Breast epithelium (tissue), 4 donors: ENCODE measurements at regions not wholly inside any gene's neighbourhood (a gene's known extent, or its start where the extent isn't known, plus 50 kb on each side); places are given as distances from the start of the nearest gene placed in this dataset.
A peak's percentile ranks its signal among the peaks of the same experiment; 100 is the strongest.

Experiments
- DNase-seq, 2 donors: peaks; one replicate each; pipeline ENCODE4 v3.0.0-alpha.2; 2019; ENCODE audit warnings: low spot score in 2 of 2
- H3K27ac ChIP-seq, 2 donors: fragments of 200-600 bp; sonication (generic) in 1 of 2; one replicate each; pipeline ENCODE4 v1.5.1; 2016 to 2019; ENCODE audit warnings: mild to moderate bottlenecking in 1 of 2
- H3K27me3 ChIP-seq, 2 donors: fragments of 200-600 bp; sonication (generic) in 1 of 2; one replicate each; pipeline versions ENCODE4 v1.5.1 to v1.6.0; 2017 to 2019; ENCODE audit warnings: control low read depth in 1 of 2, mild to moderate bottlenecking in 1 of 2
- H3K36me3 ChIP-seq: fragments of 200-600 bp; one replicate; pipeline ENCODE4 v1.5.1; 2019
- H3K4me1 ChIP-seq, 2 donors: fragments of 200-600 bp; sonication (generic); one replicate each; pipeline ENCODE4 v1.5.1; 2016 to 2019; ENCODE audit warnings: control low read depth in 1 of 2
- H3K4me3 ChIP-seq, 3 donors: fragments of 200-600 bp; sonication (generic); 1 replicate in 2 of 3; 2 replicates in 1 of 3; pipeline ENCODE4 v1.5.1; 2016 to 2019; ENCODE audit warnings: mild to moderate bottlenecking in 3 of 3, moderate library complexity in 2 of 3
- H3K9me3 ChIP-seq, 2 donors: fragments of 200-600 bp; sonication (generic) in 1 of 2; one replicate each; pipeline ENCODE4 v1.5.1; 2016 to 2019; ENCODE audit warnings: control low read depth in 1 of 2
- POLR2A ChIP-seq: fragments of 450-650 bp; IDR thresholded peaks from one replicate; pipeline ENCODE4 v1.6.1; 2016; ENCODE audit warnings: antibody characterized with exemption, mild to moderate bottlenecking, moderate library complexity
- POLR2AphosphoS5 ChIP-seq, 3 donors: sonication (generic); formaldehyde crosslinking; IDR thresholded peaks; one replicate each; pipeline ENCODE4 v1.6.1; 2017; ENCODE audit warnings: antibody characterized with exemption in 3 of 3
- intact Hi-C: fragments of 100-400 bp; cut with DNase I; formaldehyde crosslinking; loops from one replicate; pipeline ENCODE4 v1.15.1; 2023; ENCODE audit warnings: low total_unique reads
- TF ChIP-seq, protein P1 (sequence below), 3 donors: fragments of 450-650 bp; IDR thresholded peaks; one replicate each; pipeline ENCODE4 v1.5.1; 2016 to 2017; ENCODE audit warnings: antibody characterized with exemption in 3 of 3, mild to moderate bottlenecking in 3 of 3, moderate library complexity in 3 of 3

GRCh38 chr5:101370181-101370580, 467.1 kb upstream of the ST8SIA4 start:
- intact Hi-C loops, result no loop called here
- TF ChIP-seq POLR2A (no peak), POLR2AphosphoS5 (IDR thresholded peaks at IDR 0.05) (no peak)
- TF ChIP-seq, protein P1, sequence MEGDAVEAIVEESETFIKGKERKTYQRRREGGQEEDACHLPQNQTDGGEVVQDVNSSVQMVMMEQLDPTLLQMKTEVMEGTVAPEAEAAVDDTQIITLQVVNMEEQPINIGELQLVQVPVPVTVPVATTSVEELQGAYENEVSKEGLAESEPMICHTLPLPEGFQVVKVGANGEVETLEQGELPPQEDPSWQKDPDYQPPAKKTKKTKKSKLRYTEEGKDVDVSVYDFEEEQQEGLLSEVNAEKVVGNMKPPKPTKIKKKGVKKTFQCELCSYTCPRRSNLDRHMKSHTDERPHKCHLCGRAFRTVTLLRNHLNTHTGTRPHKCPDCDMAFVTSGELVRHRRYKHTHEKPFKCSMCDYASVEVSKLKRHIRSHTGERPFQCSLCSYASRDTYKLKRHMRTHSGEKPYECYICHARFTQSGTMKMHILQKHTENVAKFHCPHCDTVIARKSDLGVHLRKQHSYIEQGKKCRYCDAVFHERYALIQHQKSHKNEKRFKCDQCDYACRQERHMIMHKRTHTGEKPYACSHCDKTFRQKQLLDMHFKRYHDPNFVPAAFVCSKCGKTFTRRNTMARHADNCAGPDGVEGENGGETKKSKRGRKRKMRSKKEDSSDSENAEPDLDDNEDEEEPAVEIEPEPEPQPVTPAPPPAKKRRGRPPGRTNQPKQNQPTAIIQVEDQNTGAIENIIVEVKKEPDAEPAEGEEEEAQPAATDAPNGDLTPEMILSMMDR (IDR thresholded peaks at IDR 0.05), result no peak
- Histone ChIP-seq H3K36me3 (no peaks in the 10 kb centered on the region), H3K4me1 (no peaks in the 10 kb centered on the region), H3K4me3 (peak overlapping the region in 1 of 3 donors; percentile 18), H3K27ac (no peak overlapping the region), H3K9me3 (no peaks in the 10 kb centered on the region), H3K27me3 (no peaks in the 10 kb centered on the region)
- DNase-seq, result no peak

DNA sequence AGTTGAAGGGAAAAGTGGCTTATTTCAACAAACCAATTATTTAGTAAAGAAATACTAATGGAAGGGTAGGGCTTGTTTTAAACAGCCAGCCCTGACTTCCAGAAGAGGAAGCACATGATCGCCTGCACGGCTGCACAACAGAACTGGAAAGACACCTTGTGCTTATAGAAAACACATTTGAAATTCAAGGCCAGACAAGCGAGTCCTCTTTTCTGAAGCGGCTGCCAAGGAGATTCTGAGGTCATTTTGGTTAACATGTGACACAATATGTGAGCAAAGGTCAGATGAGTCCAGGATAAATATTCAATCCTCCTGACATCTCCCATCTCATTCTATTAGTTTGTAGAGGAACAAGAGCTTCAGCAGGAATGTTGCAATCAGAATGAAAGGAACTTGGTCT, 461.4 kb upstream of the ST8SIA4 start:
- TF ChIP-seq, protein P1 (IDR thresholded peaks at IDR 0.05), result no peak
- no peak for TF ChIP-seq POLR2A
- no peak for TF ChIP-seq POLR2AphosphoS5 (IDR thresholded peaks at IDR 0.05)
- Histone ChIP-seq H3K36me3 (no peaks in the 10 kb centered on the region), H3K27me3 (no peaks in the 10 kb centered on the region), H3K9me3 (no peaks in the 10 kb centered on the region), H3K27ac (no peak overlapping the region), H3K4me1 (no peaks in the 10 kb centered on the region), H3K4me3 (no peak overlapping the region)
- DNase-seq, result peak in 1 of 2 donors; percentile 21
- intact Hi-C loops, result no loop called here

- TF ChIP-seq POLR2AphosphoS5 (IDR thresholded peaks at IDR 0.05), result no peak
- TF ChIP-seq, protein P1 (IDR thresholded peaks at IDR 0.05), result no peak
- TF ChIP-seq POLR2A, result no peak
- no peak overlapping the region for H3K4me3 ChIP-seq
- H3K9me3 ChIP-seq, result no peaks in the 10 kb centered on the region
- no peak for DNase-seq
- H3K36me3 ChIP-seq, result no peaks in the 10 kb centered on the region
- intact Hi-C loops, result no loop called here
- H3K27me3 ChIP-seq, result no peaks in the 10 kb centered on the region
- no peak overlapping the region for H3K27ac ChIP-seq
- H3K4me1 ChIP-seq, result no peaks in the 10 kb centered on the region
Observed at GRCh38 chr5:101362067-101362466, 459.0 kb upstream of the ST8SIA4 start.

- no peaks in the 10 kb centered on the region for H3K4me1 ChIP-seq
- peaks cover 0 to 4% of the 10 kb centered on the region in 2 donors for H3K9me3 ChIP-seq
- no peak overlapping the region for H3K27ac ChIP-seq
- no peaks in the 10 kb centered on the region for H3K27me3 ChIP-seq
- no peak for DNase-seq
- TF ChIP-seq POLR2AphosphoS5 (IDR thresholded peaks at IDR 0.05) (no peak), POLR2A (no peak)
- TF ChIP-seq, protein P1 (IDR thresholded peaks at IDR 0.05), result no peak
- no peak overlapping the region for H3K4me3 ChIP-seq
- intact Hi-C loops, result loop anchor here (1.0 kb wide), 1 partner anchor 9 kb away; no protein-coding TSS in a partner anchor
- no peaks in the 10 kb centered on the region for H3K36me3 ChIP-seq
Observed at GRCh38 chr5:101346906-101347305, 443.8 kb upstream of the ST8SIA4 start.

DNA sequence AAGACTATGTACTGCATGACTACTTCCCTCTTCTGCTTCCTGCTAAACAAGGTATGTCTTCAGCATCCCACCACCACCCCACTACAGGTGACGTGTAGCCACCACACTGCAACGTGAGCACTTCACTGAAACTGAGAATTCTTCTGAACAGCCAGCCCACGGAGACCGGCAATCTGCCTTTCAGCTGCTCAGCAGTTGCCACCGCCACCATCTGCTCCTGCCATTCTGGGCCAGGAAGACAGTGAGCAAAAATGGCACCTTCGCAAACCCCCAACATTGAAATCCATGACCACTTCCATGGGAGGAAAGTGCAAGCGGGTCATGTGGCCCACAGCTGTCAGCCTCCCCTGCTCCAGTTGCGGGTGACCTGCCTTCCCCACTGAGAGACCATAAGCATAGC, 443.4 kb upstream of the ST8SIA4 start:
- intact Hi-C loops, result loop anchor here (1.0 kb wide), 1 partner anchor 10 kb away; no protein-coding TSS in a partner anchor

More for the DNA sequence above, 443.4 kb upstream of the ST8SIA4 start:
- Histone ChIP-seq H3K4me1 (no peaks in the 10 kb centered on the region), H3K36me3 (no peaks in the 10 kb centered on the region), H3K27ac (no peak overlapping the region), H3K27me3 (no peaks in the 10 kb centered on the region), H3K9me3 (peaks cover 0 to 4% of the 10 kb centered on the region in 2 donors), H3K4me3 (no peak overlapping the region)
- DNase-seq, result no peak
- TF ChIP-seq, protein P1 (IDR thresholded peaks at IDR 0.05), result no peak
- TF ChIP-seq POLR2AphosphoS5 (IDR thresholded peaks at IDR 0.05) (no peak), POLR2A (no peak)
